GM21367 (cell line): ENCODE measurements at regions not wholly inside any gene's neighbourhood (a gene's known extent, or its start where the extent isn't known, plus 50 kb on each side); places are given as distances from the start of the nearest gene placed in this dataset.

Experiments
- ATAC-seq: cut with Tn5 transposase; IDR thresholded peaks from one replicate; pipeline ENCODE4 v1.9.1; 2021; ENCODE audit not compliant: unreplicated experiment

GRCh38 chr4:127084666-127085065 is 548.1 kb upstream of the INTU start:
- ATAC-seq: no peak

GRCh38 chr4:127097061-127097460 is 535.7 kb upstream of the INTU start:
- no peak for ATAC-seq

GRCh38 chr4:127102361-127102760 is 530.4 kb upstream of the INTU start:
- no peak for ATAC-seq

GRCh38 chr4:127103681-127104115 is 529.1 kb upstream of the INTU start:
- no peak for ATAC-seq

GRCh38 chr4:127113844-127114362 is 518.9 kb upstream of the INTU start:
- no peak for ATAC-seq

GRCh38 chr4:127118681-127119080 is 514.1 kb upstream of the INTU start:
- no peak for ATAC-seq

GRCh38 chr4:127120441-127121090 is 512.2 kb upstream of the INTU start:
- no peak for ATAC-seq

GRCh38 chr4:127124919-127125318 is 507.8 kb upstream of the INTU start:
- no peak for ATAC-seq

GRCh38 chr4:127126718-127127117 is 506.0 kb upstream of the INTU start:
- ATAC-seq: no peak

GRCh38 chr4:127131527-127131926 is 501.2 kb upstream of the INTU start:
- no peak for ATAC-seq

GRCh38 chr4:127134490-127134889 is 498.3 kb upstream of the INTU start:
- ATAC-seq: no peak

- no peak for ATAC-seq
Observed at GRCh38 chr4:127138586-127138985, 494.2 kb upstream of the INTU start.

- ATAC-seq: no peak
Observed at GRCh38 chr4:127139788-127140286, 492.9 kb upstream of the INTU start.

GRCh38 chr4:127140306-127140705 is 492.5 kb upstream of the INTU start:
- no peak for ATAC-seq

GRCh38 chr4:127141856-127142255 is 490.9 kb upstream of the INTU start:
- no peak for ATAC-seq

GRCh38 chr4:127143460-127144195 is 489.1 kb upstream of the INTU start:
- no peak for ATAC-seq

GRCh38 chr4:127145006-127145540 is 487.7 kb upstream of the INTU start:
- no peak for ATAC-seq

- ATAC-seq: no peak
Observed at GRCh38 chr4:127148165-127148564, 484.6 kb upstream of the INTU start.

- no peak for ATAC-seq
Observed at GRCh38 chr4:127149086-127149485, 483.7 kb upstream of the INTU start.

- ATAC-seq: no peak
Observed at GRCh38 chr4:127151941-127152340, 480.8 kb upstream of the INTU start.

- no peak for ATAC-seq
Observed at GRCh38 chr4:127155116-127155515, 477.6 kb upstream of the INTU start.

- no peak for ATAC-seq
Observed at GRCh38 chr4:127155555-127155954, 477.2 kb upstream of the INTU start.
